ENCODE measurements at regions not wholly inside any gene's neighbourhood (a gene's known extent, or its start where the extent isn't known, plus 50 kb on each side); places are given as distances from the start of the nearest gene placed in this dataset.

GRCh38 chr20:36097337-36098151, 57.0 kb upstream of the EPB41L1 start:
- no peak overlapping the region for H3K4me3 ChIP-seq (ENCODE audit: low read depth, low read length)
- TF ChIP-seq CTCF (IDR thresholded peaks at IDR 0.05; ENCODE audit: insufficient read depth, low read length): no peak
- peak; percentile 91 for DNase-seq (ENCODE audit: low read depth)

- peak; percentile 71 for DNase-seq (ENCODE audit: low read depth)
- TF ChIP-seq CTCF (IDR thresholded peaks at IDR 0.05; ENCODE audit: insufficient read depth, low read length): no peak
These were observed 56.2 kb upstream of the EPB41L1 start for GRCh38 chr20:36098364-36098763.

DNA sequence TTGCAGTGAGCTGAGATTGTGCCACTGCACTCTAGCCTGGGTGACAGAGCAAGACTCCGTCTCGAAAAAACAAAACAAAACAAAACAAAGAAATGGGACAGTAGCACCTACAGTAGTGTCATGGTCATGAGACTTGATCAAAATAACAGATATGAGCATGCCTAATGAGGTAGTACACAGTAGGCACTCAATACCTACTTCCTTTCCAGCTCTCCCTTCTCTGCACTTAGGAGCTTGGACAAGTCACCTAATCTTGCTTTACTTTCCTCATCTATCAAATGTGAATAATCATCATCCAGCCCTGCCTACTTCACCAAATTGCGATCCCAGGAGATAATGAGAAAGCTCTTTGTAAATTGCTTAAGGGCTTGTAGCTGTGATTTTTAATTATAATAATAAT, 55.4 kb upstream of the EPB41L1 start:
- no peak overlapping the region for H3K4me3 ChIP-seq (ENCODE audit: low read depth, low read length)
- DNase-seq (ENCODE audit: low read depth): no peak
- TF ChIP-seq CTCF (IDR thresholded peaks at IDR 0.05; ENCODE audit: insufficient read depth, low read length): no peak

More at GRCh38 chr20:36098364-36098763, 56.2 kb upstream of the EPB41L1 start:
- no peak overlapping the region for H3K4me3 ChIP-seq (ENCODE audit: low read depth, low read length)

GRCh38 chr20:36101192-36101591, 53.3 kb upstream of the EPB41L1 start:
- DNase-seq (ENCODE audit: low read depth): no peak

DNA sequence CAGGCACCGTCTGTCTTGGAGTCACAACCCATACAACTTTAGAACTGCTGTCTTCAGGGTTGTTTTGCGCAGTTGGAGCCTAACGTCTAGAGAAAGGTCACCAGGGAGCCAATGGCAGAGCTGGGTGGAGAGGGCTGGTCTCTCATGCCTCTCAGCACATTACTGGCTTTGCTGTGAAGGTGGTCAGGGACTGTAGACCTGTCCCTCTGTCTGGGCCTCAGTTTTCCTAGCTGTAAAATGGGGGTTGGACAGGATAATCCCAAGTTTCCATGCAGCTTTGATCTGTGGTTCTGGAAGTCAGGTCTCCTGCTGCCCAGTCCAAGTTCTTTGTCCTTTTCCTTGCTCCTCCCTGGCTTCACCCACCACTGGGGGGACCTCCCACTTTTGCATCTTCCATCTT, 52.2 kb upstream of the EPB41L1 start:
- TF ChIP-seq CTCF (IDR thresholded peaks at IDR 0.05; ENCODE audit: insufficient read depth, low read length): no peak
- H3K4me3 ChIP-seq (ENCODE audit: low read depth, low read length): no peak overlapping the region
- no peak for DNase-seq (ENCODE audit: low read depth)

More at GRCh38 chr20:36101192-36101591, 53.3 kb upstream of the EPB41L1 start:
- no peak overlapping the region for H3K4me3 ChIP-seq (ENCODE audit: low read depth, low read length)
- no peak for TF ChIP-seq CTCF (IDR thresholded peaks at IDR 0.05; ENCODE audit: insufficient read depth, low read length)

DNA sequence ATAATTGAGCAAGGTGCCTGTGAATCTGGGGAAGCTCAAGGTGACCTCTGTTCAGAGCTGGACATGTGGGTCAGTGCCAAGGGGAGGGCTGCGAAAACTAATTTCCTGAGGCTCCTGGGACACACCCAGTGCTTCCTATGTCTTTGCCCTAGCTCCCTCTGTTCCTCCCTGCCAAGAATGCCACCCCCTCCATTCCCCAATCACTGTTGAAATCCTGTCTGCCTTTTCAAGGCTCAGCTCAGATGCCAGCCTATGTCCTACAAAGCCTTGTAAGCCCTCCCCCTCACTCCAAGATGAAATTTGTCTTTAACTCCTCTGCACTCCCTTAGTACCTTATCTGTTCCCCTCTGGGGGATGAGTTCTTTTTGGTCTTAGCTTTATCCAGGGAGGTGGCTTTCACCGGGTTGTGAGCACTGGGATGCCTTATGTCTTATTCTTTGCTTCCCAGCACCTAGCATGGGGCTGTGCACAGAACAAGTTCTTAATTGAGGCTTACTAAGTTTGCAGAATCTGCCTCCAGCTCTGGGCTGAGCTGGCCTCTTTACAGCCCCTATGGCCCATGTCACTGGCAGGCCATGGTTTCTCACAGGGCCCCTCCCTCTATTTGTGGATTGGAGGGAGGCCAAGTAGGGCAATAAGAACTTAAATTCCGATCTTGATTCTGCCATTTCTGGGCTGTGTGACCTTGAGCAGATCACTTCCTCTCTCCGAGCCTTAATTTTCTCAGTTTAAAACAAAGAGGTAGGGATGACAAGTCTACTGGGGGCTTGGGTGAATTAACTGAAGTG, 51.5 kb upstream of the EPB41L1 start:
- no peak for DNase-seq (ENCODE audit: low read depth)
- TF ChIP-seq CTCF (IDR thresholded peaks at IDR 0.05; ENCODE audit: insufficient read depth, low read length): no peak
- H3K4me3 ChIP-seq (ENCODE audit: low read depth, low read length): no peak overlapping the region
